CD4-positive, alpha-beta T cell treated with Interferon gamma for 1 hour (primary cell): ENCODE measurements at regions not wholly inside any gene's neighbourhood (a gene's known extent, or its start where the extent isn't known, plus 50 kb on each side); places are given as distances from the start of the nearest gene placed in this dataset.

Source experiments
- DNase-seq: peaks from one replicate; pipeline ENCODE4 v3.0.0-alpha.2; 2020

- no peak for DNase-seq
These were observed 689.4 kb downstream of the BRD1 start for GRCh38 chr22:49138250-49138790.

GRCh38 chr22:49137206-49137840 lies 690.4 kb downstream of the BRD1 start:
- no peak for DNase-seq

DNA sequence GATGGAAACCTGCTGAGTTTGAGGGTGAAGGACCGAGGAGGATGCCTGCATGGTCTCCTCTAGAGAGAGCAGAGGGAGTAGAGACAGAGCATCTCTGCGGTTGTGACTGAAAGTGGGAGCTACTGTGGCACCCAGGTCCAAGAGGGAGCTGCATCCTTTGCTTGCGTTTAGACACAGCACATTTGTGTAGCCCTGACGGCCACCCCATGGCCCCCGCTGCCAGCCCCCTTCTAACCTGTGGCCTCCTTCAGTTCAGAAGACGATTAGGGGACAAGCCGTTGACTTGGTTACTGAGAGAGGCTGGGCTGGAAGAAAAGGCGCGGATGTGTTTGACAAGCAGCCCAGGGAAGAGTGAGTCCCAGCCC lies 690.9 kb downstream of the BRD1 start:
- no peak for DNase-seq

DNA sequence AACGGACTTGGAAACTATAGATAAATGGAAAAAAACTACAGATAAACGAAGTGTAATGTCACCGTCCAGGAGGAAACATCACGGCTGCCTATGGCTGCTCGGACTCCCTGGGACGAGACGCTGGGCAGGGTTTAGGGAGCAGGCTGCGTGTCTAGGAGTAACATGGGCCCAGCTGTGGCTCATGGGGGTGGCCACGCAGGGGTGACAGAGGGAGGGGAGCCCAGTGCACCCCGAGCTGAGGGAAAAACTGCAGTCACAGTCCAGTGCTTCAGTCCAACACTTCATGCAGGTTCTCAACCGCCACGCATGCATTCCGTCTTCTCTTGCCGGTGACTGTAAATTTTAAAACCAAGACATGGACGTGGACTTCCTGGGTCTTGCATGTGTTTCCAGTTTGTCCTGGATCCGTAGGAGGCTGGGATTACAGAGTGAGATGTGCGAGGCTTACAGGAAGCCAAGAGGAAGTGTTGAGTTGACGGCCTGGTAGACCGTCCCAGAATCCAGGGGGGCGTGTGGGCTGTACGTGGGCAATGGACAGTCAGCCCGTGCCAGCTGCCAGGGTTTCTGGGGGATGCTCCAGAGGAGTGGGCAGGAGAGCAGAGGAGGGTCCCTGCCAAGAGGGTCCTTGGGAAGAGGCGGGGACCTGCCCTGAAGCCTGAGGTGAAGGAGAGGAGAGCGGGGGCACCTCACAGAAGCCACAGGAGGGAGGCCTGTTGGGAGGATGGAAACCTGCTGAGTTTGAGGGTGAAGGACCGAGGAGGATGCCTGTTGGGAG lies 691.4 kb downstream of the BRD1 start:
- DNase-seq = no peak

GRCh38 chr22:49134076-49134475 lies 693.6 kb downstream of the BRD1 start:
- no peak for DNase-seq

DNA sequence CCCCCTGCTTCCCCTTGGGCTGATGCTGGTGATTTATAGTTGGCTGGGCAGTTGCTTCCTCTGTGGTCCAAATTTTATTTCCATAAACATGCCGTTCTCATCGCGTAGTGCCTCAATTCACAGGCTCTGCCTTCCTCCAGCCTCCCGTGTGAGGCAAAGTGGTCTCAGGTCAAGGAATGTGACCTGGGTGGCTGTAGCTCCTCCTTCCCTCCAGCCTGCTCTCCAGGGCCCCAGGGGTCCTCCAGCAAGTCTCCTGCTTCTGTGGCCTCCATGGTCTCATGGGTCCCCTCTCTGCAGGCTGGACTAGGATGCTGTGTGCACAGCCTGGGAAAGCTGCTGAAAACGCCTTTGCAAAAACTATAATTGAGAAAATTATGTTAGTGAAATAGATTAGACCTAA lies 694.1 kb downstream of the BRD1 start:
- DNase-seq = no peak

DNA sequence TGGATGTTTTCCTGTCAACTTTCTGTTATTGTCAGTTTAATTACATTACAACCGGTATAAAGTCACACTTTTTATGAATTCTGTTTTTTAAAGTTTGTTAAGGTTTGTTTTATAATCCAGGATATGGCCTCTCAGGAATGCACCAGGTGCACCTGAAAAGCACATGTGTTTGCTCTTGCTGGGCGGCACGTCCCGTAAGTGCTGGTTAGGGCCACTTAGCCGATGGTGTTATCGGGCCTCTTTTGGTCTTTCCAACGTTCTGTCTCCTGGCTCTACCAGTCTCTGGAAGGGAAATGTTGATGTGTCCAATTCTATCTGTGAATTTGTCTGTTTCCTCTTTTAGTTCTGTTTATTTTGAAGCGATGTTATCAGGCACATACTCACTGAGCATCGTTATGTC lies 695.7 kb downstream of the BRD1 start:
- no peak for DNase-seq

GRCh38 chr22:49129736-49130135 lies 697.9 kb downstream of the BRD1 start:
- no peak for DNase-seq

GRCh38 chr22:49128874-49129273 lies 698.8 kb downstream of the BRD1 start:
- no peak for DNase-seq

DNA sequence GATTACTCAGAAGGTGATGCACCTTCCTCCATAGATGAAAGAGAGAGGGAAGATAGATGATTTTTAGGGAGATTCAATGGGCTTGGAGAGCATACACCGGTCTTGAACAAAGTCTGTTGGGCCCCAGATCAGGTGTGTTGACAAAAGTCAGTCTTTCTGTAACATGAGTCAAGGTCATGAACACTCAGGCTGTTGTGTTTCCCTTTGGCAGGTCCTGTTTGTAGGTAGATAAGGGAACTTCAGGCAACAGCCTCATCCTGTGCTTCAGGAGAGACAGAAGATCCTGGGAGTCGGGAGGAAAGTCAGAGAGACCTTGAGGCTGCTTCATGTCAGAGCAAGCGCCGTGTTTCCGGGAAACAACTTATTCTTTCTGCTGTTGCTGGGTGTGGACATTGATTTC lies 703.1 kb downstream of the BRD1 start:
- DNase-seq = no peak

DNA sequence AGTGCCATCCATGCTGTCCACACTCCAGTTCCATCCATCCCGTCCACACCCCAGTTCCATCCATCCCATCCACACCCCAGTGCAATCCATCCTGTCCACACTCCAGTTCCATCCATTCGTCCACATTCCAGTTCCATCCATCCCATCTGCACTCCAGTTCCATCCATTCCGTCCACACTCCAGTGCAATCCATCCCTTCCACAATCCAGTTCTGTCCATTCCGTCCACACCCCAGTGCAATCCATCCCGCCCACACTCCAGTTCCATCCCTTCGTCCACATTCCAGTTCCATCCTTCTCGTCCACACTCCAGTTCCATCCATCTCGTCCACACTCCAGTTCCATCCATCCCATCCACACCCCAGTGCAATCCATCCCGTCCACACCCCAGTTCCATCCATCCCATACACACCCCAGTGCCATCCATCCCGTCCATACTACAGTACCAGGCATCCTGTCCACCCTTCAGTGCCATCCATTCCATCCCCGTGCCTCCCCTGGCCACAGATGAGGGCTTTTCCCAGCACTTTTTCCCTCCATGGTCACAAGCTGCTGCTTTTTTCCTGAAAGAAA lies 704.0 kb downstream of the BRD1 start:
- no peak for DNase-seq

DNA sequence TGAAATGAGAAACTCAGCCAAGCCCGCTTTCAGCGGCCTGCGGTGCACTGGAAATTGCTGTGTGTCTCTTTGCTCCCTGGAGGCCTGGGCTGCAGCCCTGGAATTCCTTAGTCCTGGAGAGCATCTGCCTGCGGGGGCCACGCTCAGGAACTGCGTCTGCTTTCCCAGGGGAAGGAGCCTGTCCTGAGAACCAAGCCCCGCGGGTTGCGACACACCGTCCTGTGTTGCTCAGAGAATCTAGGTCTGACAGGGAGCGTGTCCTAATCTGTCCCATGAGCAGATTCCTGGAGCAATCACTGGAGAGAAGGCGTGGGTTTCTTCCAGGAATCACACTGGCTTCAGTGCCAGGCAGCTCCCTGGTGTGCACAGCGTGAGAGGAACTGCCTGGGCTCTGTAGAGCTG lies 708.1 kb downstream of the BRD1 start:
- DNase-seq = no peak

GRCh38 chr22:49118065-49118464 lies 709.6 kb downstream of the BRD1 start:
- DNase-seq = no peak

- DNase-seq = no peak
These were observed 710.2 kb downstream of the BRD1 start for GRCh38 chr22:49117486-49117885.

DNA sequence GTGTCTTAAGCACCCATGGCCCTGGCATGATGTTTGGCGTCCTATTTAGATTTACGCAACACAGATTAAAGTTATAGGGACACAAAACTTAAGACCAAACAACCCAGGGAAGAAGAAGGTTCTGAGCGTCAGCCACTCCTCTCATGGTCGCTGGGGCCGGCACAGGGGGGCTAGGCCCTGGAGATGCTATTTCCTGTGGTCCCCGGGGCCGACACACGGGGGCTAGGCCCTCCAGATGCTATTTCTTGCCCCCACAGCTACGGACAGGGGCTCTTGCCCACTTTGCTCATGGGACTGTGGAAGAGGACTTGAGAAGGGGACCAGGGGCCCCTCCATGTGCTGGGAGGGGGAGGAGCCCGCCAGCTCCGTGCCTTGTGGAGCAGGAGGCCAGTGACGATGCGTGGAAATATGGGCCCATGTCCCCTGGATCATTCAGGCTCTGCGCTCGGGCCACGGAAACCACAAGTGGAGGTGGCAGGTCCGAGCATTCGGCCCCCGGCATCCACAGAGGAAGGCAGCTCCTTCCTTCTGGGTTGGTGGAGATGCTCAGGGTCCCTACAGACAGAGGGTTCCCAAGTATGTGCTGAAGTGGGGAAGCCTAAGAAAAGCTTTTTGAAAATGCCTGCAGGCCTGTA lies 711.1 kb downstream of the BRD1 start:
- no peak for DNase-seq

- no peak for DNase-seq
These were observed 711.7 kb downstream of the BRD1 start for GRCh38 chr22:49116021-49116420.

GRCh38 chr22:49115197-49115596 lies 712.5 kb downstream of the BRD1 start:
- no peak for DNase-seq

DNA sequence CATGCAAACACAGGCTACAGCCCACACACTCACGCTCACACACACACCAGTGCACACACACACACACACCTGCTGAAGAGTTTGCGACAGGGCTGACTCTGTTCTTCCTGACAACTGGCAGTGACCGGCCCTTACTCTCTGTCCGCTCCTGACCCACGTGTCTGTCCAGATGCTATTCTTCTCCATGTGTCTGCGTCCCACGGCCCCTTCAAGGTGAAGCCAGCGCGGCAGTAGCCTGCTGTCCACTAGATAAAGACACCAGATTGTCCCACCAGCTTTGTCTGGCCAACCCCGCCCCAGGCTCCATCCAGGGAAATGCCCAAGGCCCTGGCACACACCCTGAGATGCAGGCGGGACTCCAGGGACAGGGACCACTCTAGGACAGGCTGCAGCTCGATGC lies 713.9 kb downstream of the BRD1 start:
- DNase-seq = no peak

GRCh38 chr22:49112661-49113626 lies 714.7 kb downstream of the BRD1 start:
- DNase-seq = no peak

GRCh38 chr22:49112176-49112575 lies 715.5 kb downstream of the BRD1 start:
- no peak for DNase-seq

- DNase-seq = no peak
These were observed 716.6 kb downstream of the BRD1 start for GRCh38 chr22:49111085-49111484.

DNA sequence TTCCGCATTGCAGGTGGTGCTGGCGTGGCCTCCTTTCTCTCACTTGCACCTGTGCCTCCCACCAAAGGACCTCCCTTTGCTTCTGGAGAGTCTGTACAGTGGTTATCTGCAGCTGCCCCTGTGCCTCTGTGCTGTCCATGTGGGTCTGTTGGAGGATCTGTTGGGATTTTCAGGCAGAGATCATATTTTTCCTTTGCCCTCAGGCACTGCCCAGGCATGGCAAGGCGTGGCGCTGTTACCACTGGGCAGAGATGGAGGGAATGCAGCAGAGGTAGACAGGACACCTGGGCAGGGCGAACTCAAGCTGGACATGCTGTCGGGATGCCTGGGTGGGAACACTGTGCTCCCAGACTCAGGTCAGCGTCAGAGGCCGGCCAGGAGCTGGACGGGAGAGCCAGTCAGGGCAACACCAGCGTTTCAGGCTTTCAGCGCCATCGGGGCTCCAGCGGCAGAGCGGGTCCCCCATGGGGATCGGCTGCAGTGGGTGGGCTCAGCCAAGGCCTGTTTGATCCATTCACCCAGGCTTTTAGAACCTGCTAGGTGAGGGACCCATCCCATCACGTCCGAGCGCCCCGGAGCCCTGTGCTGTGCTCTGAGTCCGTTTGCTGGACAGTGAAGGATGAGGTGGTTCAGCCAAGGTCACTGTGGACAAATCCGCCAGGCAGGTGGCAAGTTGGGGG lies 718.9 kb downstream of the BRD1 start:
- DNase-seq = no peak
